GM21529 (cell line): ENCODE measurements at regions not wholly inside any gene's neighbourhood (a gene's known extent, or its start where the extent isn't known, plus 50 kb on each side); places are given as distances from the start of the nearest gene placed in this dataset.

Experiments used
- ATAC-seq: cut with Tn5 transposase; IDR thresholded peaks from one replicate; pipeline ENCODE4 v1.9.1; 2021; ENCODE audit not compliant: unreplicated experiment

DNA sequence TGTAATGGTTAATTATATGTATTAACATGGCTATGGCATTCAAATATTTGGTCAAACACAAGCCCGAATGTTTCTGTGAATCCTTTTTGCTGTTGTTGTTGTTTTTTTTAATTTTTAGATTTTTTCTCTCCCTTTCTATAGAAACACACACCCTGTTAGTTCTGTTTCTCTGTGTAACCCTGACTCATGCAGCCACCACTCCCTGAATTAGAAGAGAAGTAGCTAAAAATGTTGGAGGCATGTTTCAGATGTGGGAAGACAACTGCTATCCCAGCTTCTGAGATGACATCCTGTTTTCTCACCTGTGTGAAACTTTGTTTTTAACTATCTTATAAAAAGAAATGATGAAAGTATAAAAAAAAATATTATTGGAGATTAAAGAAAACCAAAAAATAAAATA is 219.6 kb upstream of the RGPD4 start:
- ATAC-seq, result no peak

DNA sequence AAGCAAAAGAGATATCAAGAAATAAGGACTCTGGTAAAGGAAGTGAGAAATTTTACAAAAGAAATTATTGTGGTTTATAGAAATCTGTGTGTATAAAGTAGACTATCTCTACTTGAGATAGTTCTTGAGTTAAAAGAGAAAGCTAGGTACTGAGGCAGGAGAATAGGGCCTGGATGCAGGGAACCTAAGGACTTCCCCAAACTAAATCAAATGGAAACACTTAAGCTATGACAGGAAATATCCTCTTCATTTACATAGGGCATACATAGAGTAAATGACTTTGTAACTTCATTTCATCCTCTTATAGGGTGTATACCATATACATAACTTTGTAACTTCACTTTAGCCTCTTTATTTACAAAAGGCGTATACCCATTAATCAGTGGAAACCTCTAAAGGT is 219.2 kb upstream of the RGPD4 start:
- ATAC-seq, result no peak

DNA sequence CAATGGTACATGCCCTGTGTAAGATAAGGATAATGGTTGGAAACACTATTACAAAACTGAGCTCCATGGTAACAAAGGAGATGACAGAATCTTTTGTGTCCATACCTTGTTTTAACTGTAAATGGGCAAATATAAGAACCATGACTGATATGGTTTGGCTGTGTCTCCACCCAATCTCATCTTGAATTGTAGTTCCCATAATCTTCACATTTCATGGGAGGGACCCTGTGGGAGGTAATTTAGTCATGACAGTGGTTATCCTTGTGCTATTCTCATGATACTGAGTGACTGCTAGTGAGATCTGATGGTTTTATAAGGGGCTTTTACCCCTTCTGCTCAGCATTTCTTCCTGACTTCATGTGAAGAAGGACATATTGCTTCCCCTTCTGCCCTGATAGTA is 211.7 kb upstream of the RGPD4 start:
- ATAC-seq, result no peak

DNA sequence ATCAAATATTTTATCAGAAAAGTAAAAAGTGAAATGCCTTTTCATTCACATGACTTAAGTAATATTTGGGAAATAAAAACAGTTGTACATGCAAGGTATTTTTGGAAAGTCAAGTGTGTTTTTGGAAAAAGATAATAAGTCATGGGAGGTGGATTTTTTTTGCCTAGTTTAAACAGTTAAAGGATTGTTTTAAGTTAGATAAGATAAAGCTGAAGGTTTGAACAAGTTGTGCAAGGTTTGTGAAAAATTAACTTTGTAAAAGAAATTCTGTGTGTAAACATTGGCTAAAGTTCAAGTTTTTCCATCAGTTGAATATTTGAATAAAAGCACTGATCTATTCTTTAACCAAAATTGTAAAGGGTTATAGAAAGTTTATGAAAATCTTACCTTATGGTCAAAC is 207.9 kb upstream of the RGPD4 start:
- ATAC-seq, result no peak

DNA sequence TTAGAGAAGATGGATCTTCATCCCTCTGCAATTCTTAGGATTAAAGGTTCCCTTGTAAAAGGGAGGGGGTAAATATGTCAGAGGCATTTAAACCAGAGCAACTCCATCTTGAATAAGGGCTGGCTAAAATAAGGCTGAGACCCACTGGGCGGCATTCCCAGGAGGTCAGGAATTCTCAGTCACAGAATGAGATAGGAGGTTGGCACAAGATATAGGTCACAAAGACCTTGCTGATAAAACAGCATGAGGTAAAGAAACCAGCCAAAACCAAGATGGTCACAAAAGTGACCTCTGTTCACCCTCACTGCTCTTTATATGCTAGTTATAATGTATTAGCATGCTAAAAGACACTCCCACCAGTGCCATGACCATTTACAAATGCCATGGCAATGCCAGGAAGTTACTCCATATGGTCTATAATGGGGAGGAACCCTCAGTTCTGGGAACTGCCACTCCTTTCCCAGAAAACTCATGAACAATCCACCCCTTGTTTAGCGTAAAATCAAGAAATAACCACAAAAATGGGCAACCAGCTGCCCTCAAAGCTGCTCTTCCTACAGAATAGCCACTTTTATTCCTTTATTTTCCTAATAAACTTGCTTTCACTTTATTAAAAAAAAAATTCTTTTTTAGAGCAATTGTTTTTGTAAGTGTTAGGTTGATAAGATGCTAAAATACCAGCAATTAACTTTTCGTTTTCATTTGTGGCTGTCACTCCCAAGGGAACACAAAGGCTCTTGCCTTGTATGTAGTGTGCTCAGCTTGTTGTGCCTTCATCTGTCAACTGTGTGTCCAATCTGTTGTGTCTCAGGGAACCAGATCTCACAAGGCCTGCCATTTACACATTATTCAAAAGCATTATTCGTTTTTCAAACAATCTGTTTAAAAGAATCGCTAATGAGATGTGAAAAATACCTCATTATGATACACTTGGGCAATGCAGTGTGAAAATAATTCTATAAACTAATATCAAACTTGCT is 205.2 kb upstream of the RGPD4 start:
- no peak for ATAC-seq

DNA sequence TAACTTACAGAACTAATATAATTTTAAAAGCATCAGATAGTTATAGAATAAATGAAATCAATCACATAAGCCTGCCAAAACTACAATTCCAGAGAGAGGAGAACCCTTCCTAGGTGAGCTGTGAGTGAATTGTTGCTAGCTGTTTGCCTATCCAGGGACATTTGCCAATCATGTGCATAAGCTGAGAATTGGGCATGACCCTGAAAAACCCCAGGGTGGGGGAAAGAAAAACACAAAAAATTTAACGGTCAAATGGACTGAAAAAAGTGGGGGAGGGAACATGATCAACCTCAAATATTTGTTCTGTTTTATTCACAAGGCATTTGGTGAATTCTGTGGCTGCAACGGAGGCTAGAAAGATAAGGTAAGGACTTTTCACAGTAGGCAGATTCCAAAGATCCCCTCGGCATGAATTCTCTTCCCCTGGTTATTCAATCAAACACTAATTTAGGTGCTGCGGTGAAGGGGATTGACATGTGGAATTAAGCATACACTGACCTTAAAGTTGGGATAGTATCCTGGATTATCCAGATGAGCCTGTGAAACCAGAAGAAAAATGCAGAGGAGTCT is 203.9 kb upstream of the RGPD4 start:
- no peak for ATAC-seq

DNA sequence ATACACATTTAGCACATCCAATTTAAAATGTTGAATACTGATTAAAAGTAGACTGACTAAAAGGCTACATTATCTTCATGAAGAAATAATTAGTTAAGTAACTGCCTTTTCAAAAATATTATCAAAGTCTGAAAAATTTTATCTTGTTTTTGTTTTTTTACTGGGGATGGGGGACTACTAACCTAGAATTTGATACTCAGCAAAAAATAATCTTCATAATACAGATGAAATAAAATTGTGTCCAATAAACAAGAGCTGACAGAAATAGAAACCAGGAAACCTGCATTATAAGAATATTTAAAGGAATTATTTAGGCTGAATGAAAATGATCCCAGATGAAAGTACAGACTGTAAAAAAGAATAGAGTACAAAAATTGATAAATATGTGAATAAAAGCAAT is 200.7 kb upstream of the RGPD4 start:
- ATAC-seq, result no peak

DNA sequence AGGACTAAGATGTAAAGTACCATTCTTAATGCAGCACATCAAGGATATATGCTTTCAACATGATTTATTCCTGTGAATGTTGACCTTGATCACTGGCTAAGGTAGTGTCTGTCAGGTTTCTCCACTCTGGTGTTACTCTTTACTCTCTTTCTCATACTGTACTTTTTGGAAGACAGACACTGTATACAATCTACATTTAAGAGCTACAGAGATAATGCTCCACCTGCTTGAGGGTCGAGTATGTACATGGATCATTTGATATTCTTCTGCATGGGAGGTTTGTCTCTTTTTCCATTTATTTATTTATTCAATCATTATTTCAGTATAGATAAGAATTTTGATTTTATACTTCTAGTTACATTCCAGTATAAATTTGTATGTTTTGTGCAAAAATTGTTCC is 199.5 kb upstream of the RGPD4 start:
- ATAC-seq, result no peak

DNA sequence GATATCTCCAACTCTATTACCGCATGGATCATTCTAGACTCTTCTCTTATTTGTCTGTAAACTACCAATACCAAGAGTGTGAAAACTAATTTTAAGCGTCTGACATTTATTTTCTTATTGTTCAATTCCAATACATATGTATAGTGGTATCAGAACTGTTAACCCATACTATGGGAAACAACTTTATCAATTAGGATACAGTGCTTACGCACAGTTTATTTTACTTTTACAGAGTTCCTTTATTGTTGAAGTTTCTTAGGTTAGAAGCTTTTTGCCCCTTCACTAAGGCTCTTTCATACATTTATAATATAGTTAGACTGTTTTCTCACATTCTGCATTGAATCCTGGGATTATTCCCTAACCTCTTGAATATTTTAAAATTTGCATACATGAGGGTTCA is 198.8 kb upstream of the RGPD4 start:
- no peak for ATAC-seq

DNA sequence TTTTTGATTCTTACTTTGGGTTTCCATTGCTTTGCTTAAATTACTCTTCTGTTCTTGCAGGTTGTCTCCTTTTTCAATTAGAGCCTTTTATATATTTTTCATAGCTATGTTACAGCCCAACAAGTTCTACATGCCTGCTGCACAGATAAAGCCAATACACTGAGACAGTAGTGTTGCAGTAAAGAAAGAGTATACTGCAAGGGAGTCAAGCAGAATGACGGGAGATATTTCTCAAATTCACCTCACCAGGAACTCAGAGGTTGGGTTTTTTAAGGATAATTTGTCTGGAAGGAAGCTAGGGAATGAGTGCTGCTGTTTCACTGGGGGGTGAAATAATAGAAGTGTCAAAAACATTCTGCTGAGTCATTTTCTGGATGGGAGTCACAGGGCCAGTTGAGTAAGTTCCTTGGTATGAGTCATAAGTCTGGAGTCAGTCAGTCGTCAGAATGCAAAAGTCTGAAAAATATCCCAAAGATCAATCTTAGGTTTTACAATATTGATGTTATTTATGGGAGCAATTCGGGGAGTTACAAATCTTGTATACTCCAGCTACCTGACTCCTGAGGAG is 193.0 kb upstream of the RGPD4 start:
- ATAC-seq, result no peak

DNA sequence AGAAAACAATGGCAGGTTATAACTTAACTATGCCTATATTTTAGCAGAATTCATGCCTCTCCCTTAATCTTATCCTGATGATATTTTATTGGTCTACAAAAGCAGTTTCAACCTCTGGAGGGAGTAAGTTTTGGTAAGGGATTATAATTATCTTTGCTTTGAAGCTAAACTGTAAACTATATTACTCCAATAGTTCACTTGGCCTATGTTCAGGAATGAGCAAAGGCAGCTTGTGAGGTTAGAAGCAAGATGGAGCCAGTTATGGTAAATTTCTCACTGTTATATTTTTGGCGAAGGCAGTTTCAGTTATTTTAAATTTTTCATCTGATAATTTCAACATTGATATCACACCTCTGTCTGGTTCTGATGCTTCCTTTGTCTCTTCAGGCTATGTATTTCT is 192.5 kb upstream of the RGPD4 start:
- no peak for ATAC-seq

DNA sequence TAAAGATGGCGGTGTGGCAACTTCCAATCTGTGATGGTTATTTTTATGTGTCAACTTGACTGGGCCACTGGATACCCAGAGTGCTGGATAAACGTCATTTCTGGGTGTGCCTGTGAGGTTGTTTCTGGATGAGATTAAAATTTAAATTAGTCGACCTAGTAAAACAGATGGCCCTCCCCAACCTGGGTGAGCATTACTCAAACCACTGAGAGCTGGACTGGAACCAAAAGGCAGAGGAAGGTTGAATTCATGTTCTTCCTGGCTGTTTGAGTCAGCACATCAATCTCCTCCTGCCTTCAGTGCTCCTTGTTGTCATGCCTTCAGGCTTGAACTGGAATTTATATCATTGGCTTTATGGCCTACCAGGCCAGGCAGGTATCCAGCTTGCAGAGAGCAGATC is 190.8 kb upstream of the RGPD4 start:
- no peak for ATAC-seq

DNA sequence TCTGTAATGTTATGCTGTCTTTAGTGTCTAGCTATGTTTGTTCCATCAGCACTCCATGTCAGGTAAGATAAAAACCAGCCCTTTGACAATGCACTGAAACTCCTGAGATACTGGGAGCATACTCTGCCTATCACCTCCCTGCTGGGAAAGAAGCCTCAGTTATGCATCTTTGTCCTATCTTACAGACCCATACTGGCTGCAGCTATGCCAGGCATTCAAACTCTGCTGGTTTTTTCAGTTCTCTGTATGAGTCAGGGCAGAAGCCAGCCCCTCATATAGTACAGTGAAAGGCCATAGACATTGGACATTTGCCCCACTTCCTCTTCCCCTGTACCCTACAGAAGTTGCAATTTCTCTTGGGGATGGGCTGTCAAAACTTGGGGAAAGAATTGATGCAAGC is 181.1 kb upstream of the RGPD4 start:
- no peak for ATAC-seq

DNA sequence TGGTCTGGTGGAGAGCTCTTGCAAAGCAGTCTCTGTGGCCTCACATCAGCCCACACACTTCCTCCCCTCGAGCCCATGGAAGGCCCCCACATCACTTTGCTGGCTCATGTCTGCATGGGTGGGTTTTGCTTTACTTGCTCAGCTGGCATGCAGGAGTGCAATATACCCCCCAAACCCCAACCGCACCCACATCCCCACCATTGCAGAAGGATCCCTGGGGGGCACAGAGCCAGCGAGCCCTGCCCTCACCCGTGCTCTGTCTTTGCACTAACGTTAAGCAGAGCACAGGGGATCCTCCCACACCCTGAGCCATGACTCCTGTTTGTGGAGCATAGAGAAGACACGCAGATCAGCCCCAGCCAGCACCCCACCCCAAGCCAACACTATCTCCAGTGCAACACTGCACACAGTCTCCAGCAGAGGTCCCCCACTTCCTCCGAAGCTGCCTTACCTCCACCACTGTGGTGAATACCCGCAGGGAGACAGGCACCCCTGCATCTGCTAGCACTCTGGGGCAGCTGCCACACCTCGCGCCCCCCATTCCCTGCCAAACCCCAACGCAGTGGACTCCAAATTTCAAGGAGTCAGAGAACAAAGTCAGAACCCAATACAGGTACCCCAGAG is 177.8 kb upstream of the RGPD4 start:
- ATAC-seq, result no peak

DNA sequence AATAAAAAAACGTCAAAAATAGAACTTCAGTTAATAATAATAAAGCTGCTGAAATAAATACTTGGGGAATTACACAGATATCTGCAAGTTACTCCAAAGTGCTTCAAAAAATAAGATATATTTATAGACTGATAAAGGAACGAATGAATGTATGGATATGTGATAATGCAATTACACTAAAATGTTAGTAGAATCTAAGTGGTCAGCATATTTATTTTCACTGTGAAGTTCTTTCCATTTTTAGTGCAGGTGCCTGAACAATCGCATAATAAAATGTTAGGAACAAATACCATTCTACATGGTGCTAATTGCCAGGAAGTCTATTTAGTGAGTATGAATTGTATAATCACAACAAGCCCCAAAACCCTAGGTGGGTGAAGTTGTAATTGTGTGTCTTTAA is 169.6 kb upstream of the RGPD4 start:
- no peak for ATAC-seq

DNA sequence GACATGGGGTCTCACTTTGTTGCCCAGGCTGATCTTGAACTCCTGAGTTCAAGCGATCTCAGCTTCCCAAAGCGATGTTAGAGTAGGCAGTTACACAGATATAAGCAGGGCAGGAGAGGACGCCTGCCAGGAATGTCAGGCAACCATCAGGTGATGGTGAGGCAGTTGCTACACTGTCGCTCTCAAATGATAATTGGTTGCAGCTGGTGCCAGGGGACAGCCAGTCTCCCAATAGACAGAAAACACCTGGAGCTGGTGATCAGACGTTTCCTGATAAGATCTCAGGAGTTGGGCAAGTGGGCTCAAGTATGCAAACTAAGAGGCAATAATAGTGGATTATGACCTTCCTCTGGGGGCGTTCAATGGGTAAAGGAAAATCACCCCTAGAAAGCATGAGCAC is 163.1 kb upstream of the RGPD4 start:
- ATAC-seq, result no peak

DNA sequence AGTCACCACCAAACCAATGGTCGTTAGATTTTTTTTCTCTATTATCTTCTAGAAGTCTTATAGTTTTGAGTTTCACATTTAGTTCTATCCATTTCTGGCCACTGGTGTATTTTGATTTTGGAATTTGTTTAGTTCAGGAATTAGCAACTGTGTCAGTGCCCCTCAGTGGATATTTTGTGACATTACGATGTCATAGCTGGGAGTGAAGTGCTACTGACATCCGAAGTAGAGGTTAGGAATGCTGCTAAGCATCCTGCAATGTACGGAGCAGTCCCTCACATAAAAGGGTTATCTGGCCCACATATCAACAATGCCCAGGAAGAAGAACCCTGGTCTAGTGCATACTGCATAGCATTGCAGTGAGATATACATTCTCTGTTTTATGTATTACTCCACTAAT is 157.4 kb upstream of the RGPD4 start:
- no peak for ATAC-seq

DNA sequence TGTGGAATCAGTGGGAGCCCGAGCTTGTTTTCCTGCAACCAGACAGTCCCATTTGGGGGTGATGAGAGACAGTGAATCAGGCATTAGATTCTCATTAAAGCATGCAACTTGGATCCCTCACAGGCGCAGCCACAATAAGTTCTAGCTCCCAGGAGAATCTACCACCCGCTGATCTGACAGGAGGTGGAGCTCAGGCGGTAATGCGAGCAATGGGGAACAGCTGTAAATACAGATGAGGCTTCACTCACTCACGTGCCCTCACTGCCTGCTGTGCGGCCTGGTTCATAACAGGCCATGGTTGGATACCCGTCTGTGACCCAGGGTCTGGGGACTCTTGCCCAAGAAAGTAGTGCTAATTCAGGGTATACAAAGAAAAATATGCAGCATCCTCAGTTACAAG is 144.8 kb upstream of the RGPD4 start:
- ATAC-seq, result no peak

DNA sequence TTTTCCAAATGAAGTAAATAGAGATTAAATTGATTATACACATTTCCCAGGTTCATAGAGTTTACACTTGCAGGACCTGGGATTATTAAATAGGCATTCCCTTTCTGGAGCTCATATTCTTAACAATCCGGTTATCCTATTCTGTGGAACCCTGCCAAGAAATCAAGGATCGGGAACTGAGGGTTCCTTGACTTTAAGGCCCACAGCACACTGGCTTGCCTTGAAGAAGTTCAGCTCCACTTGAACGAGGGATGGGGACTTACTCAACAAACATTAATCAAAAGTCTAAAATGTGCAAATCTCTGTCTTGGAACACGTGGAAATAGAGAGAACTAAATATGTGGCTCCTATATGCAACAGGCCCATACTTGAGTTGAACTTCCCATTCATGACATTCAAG is 142.3 kb upstream of the RGPD4 start:
- ATAC-seq, result no peak

DNA sequence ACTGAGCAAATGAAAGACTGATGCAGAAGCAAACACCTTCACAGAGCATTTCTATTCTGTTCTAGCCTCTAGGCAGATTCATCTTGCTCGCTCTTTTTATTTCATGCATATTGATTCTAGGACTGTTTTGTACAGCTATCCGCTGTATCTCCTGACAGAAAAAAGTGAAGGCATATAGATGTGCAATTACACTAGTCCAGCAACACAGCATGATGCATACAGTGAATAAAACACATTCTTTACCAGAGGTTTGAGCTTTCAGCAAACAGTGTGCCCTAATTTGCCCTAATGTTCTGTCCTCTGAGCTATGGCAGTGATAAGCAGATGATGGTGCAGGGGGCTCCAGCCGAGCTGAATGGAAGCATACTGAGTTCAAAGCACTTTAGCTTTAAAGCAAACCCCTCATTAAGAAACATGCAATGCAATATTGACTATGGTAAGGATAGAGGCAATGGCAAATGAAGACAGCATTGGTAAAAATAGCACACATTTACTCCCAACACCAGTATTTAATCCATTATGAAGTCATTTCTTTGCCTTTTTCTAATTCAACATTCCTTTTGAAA is 141.2 kb upstream of the RGPD4 start:
- no peak for ATAC-seq

DNA sequence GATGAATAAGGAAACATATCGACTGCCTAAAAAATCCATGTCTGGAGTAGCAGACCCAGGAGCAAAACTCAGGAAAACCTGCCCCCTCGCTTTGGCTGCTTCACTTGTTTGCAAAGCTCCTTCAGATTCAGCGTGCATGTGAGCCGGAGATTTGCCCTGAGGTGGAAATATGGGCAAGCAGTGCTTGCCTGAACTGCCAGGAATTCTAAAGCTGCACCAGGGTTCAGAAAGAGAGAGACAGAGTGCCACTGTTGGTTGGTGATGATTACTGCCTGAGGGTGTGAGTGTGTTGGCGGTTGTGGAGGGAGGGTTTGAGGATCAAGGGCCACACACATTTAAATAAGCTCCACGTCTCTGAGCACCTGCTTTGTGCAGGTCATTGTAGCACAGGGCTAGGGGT is 139.6 kb upstream of the RGPD4 start:
- ATAC-seq, result no peak

DNA sequence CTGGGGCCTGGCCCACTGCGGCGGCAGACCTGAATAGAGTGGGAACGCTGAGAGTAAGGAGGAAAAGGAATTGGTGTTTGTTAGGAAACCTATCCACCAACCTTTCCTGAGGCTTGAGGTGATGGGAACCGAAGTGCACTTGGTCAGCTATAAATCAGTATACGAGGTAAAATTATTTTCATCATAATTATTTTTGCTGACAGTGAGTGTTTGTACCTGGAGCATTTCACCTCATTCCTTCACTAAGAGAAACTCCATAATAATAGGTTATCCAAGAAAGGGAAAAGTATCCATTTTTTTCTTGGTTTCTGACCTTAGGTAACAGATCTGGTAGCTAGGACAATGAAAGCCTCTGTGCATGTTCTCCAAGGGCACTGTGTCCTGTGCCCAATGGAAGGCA is 138.6 kb upstream of the RGPD4 start:
- ATAC-seq, result no peak
